Spleen (tissue), 7 donors: ENCODE measurements at regions not wholly inside any gene's neighbourhood (a gene's known extent, or its start where the extent isn't known, plus 50 kb on each side); places are given as distances from the start of the nearest gene placed in this dataset.

Experiments
- POLR2A ChIP-seq, 3 donors: fragments of 450-650 bp; IDR thresholded peaks; one replicate each; pipeline ENCODE4 v1.5.1; 2017; ENCODE audit warnings: antibody characterized with exemption in 3 of 3, mild to moderate bottlenecking in 1 of 3
- POLR2AphosphoS5 ChIP-seq, 3 donors: sonication (generic); formaldehyde crosslinking; IDR thresholded peaks; one replicate each; pipeline ENCODE4 v1.5.1; 2017; ENCODE audit warnings: antibody characterized with exemption in 3 of 3
- TF ChIP-seq, protein P1 (sequence below), 11 experiments: fragments of 200-600 bp in 7 of 11; fragments of 450-650 bp in 4 of 11; sonication (generic) in 4 of 11; IDR thresholded peaks in 8 of 11; conservative IDR thresholded peaks in 3 of 11; 1 replicate in 7 of 11; 2 replicates in 4 of 11; pipeline versions ENCODE4 v1.4.0 to v1.8.0; 2016 to 2021; ENCODE audit warnings: antibody characterized with exemption in 11 of 11, inconsistent platforms in 4 of 11, mild to moderate bottlenecking in 1 of 11
- donor health status: DM: no; HTN: no; CAD: no; lungs with moderate emphysema.
- donor health status: DM: no; HTN: no; CAD: no.
- donor health status: DM: no; HTN: no; CAD: no.

GRCh38 chr1:173329726-173330125 lies 122.6 kb upstream of the TNFSF4 start:
- TF ChIP-seq, protein P1, sequence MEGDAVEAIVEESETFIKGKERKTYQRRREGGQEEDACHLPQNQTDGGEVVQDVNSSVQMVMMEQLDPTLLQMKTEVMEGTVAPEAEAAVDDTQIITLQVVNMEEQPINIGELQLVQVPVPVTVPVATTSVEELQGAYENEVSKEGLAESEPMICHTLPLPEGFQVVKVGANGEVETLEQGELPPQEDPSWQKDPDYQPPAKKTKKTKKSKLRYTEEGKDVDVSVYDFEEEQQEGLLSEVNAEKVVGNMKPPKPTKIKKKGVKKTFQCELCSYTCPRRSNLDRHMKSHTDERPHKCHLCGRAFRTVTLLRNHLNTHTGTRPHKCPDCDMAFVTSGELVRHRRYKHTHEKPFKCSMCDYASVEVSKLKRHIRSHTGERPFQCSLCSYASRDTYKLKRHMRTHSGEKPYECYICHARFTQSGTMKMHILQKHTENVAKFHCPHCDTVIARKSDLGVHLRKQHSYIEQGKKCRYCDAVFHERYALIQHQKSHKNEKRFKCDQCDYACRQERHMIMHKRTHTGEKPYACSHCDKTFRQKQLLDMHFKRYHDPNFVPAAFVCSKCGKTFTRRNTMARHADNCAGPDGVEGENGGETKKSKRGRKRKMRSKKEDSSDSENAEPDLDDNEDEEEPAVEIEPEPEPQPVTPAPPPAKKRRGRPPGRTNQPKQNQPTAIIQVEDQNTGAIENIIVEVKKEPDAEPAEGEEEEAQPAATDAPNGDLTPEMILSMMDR (IDR thresholded peaks at IDR 0.05 in 8 of 11, conservative IDR thresholded peaks at IDR 0.05 in 3 of 11) = no peak
- TF ChIP-seq POLR2A (IDR thresholded peaks at IDR 0.05) (no peak), POLR2AphosphoS5 (IDR thresholded peaks at IDR 0.05) (no peak)
